ENCODE measurements at regions not wholly inside any gene's neighbourhood (a gene's known extent, or its start where the extent isn't known, plus 50 kb on each side); places are given as distances from the start of the nearest gene placed in this dataset.
"Not testable (repeated sequence)": the region's sequence is repeated elsewhere in the genome, so short reads cannot be mapped to it uniquely, and the experiment has no call there.

- not testable (repeated sequence) for TF ChIP-seq CTCF (conservative IDR thresholded peaks at IDR 0.05; ENCODE audit: low read depth in 2 of 2); POLR2AphosphoS5 (IDR thresholded peaks at IDR 0.05; ENCODE audit: low read depth)
These were observed 292.9 kb downstream of the NKX6-1 start for GRCh38 chr4:84206226-84206625.

All from GM23338 (cell line).